ENCODE measurements at regions not wholly inside any gene's neighbourhood (a gene's known extent, or its start where the extent isn't known, plus 50 kb on each side); places are given as distances from the start of the nearest gene placed in this dataset.

DNA sequence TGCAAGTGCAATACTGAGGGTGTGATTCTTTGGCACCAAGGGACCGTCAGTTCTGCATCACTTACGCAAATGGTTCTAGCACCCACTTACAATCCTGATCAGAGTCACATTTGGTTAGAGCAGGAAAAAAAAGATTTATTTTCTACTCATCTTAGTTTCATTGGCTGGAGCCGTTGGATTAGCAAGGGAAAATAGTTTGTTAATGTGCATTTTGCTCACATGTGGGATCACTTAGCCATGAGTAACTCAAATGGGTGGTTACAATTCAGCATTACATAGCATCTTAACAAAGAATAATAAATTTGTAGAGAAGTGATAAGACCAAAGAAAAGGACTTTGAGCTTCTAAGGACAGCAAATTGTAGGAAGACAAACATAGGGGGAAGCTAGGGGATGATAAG is 216.9 kb downstream of the AUH start:
- H3K4me1 Mint-ChIP-seq (ENCODE audit: unreplicated experiment) = peaks cover 19% of the 10 kb centered on the region
- no peak for DNase-seq (ENCODE audit: extremely low spot score, unreplicated experiment)
- TF ChIP-seq, protein P1, sequence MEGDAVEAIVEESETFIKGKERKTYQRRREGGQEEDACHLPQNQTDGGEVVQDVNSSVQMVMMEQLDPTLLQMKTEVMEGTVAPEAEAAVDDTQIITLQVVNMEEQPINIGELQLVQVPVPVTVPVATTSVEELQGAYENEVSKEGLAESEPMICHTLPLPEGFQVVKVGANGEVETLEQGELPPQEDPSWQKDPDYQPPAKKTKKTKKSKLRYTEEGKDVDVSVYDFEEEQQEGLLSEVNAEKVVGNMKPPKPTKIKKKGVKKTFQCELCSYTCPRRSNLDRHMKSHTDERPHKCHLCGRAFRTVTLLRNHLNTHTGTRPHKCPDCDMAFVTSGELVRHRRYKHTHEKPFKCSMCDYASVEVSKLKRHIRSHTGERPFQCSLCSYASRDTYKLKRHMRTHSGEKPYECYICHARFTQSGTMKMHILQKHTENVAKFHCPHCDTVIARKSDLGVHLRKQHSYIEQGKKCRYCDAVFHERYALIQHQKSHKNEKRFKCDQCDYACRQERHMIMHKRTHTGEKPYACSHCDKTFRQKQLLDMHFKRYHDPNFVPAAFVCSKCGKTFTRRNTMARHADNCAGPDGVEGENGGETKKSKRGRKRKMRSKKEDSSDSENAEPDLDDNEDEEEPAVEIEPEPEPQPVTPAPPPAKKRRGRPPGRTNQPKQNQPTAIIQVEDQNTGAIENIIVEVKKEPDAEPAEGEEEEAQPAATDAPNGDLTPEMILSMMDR (IDR thresholded peaks at IDR 0.05) = no peak
- H3K36me3 Mint-ChIP-seq (ENCODE audit: unreplicated experiment) = peaks cover 2% of the 10 kb centered on the region
- no peak overlapping the region for H3K4me3 Mint-ChIP-seq (ENCODE audit: unreplicated experiment)
- H3K9me3 Mint-ChIP-seq (ENCODE audit: unreplicated experiment) = peaks cover 3% of the 10 kb centered on the region
- no peak overlapping the region for H3K27ac Mint-ChIP-seq (ENCODE audit: unreplicated experiment)
- H3K27me3 Mint-ChIP-seq (ENCODE audit: unreplicated experiment) = no peaks in the 10 kb centered on the region

DNA sequence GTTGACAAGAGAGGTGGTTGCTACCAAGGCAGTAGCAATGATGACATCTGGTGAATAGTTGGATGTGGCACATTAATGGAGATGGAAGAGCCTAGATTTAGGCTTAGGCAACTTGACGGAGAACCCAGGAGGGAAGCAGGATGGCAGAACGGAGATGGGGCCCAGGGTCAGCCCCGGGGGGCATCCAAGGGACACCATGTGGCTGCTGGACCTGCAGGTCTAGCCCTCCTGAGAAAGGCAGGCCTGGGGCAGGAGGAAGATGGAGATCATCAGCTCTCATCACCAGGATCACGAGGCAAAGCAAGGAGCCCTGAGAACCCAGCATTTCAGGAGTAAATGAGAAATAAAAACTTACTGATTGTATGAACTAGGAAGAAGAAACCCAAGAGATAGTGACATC is 216.2 kb downstream of the AUH start:
- TF ChIP-seq, protein P1 (IDR thresholded peaks at IDR 0.05) = no peak
- Mint-ChIP-seq H3K36me3 (ENCODE audit: unreplicated experiment) (peaks cover 2% of the 10 kb centered on the region), H3K4me3 (ENCODE audit: unreplicated experiment) (no peak overlapping the region), H3K27me3 (ENCODE audit: unreplicated experiment) (no peaks in the 10 kb centered on the region), H3K4me1 (ENCODE audit: unreplicated experiment) (peaks cover 24% of the 10 kb centered on the region), H3K27ac (ENCODE audit: unreplicated experiment) (no peak overlapping the region), H3K9me3 (ENCODE audit: unreplicated experiment) (peaks cover 8% of the 10 kb centered on the region)
- no peak for DNase-seq (ENCODE audit: extremely low spot score, unreplicated experiment)

DNA sequence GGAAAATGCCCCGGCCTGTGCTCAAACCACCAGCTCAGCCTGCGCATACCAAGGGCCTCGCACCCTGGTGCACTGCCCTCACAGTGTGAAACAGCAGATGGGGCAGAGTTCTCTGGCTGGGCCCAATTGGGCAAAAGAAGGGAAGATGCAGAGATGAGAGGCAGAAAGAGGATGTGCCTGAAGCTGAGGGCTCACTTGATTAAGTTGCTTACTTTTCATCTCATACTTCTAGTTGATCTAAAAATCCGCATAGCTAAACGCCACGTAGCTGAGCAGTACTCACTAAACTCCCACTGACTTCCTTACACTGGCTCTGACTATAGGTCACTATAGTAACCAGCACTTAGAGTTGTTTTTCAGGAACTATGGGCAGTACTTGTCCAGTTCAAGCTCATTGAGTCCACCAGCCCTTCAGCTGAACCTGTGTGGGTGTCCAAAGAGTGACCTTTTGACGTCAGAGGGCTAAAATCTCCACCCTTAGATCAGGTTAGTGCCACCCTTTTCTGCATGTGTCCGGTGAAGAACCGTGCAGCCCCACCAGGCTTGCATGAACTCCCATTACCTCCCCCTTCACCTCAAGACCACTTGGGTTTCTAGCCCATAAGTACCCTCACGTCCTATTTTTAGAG is 215.2 kb downstream of the AUH start:
- no peak for DNase-seq (ENCODE audit: extremely low spot score, unreplicated experiment)
- Mint-ChIP-seq H3K27ac (ENCODE audit: unreplicated experiment) (no peak overlapping the region), H3K4me3 (ENCODE audit: unreplicated experiment) (no peak overlapping the region), H3K4me1 (ENCODE audit: unreplicated experiment) (peaks cover 34% of the 10 kb centered on the region), H3K9me3 (ENCODE audit: unreplicated experiment) (peaks cover 9% of the 10 kb centered on the region), H3K36me3 (ENCODE audit: unreplicated experiment) (peaks cover 2% of the 10 kb centered on the region), H3K27me3 (ENCODE audit: unreplicated experiment) (no peaks in the 10 kb centered on the region)
- TF ChIP-seq, protein P1 (IDR thresholded peaks at IDR 0.05) = no peak

DNA sequence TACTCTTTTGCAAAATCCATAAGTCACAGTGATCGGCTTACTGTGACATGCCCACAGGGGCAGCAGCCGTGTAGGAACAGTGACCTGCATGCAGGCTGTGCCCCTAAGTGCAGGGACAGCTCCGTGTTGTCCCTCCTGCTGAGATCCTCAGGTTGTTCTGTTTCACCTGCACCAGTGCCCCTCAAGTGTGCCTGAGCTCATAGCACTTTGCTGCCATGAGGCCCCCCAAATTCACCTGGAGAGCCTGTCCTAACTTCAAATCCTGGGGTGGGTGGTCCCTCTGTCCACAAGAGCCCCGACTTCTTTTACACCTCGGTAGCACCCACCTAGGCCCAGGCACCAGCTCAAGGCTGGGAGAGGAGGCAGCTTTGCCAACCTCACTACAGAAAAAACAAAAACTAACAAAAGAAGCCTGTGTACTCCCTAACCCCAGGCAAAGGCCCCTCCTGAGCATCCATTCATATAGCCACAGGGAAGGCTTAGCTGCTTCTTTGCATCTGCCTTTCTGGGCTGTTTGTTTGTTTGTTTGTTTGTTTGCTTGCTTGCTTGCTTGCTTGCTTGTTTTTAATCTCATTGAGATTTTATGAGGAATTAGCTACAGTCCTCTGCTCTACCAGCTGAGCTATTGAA is 214.5 kb downstream of the AUH start:
- Mint-ChIP-seq H3K4me3 (ENCODE audit: unreplicated experiment) (no peak overlapping the region), H3K4me1 (ENCODE audit: unreplicated experiment) (peaks cover 40% of the 10 kb centered on the region), H3K27me3 (ENCODE audit: unreplicated experiment) (no peaks in the 10 kb centered on the region), H3K9me3 (ENCODE audit: unreplicated experiment) (peaks cover 9% of the 10 kb centered on the region), H3K27ac (ENCODE audit: unreplicated experiment) (no peak overlapping the region), H3K36me3 (ENCODE audit: unreplicated experiment) (peaks cover 2% of the 10 kb centered on the region)
- no peak for DNase-seq (ENCODE audit: extremely low spot score, unreplicated experiment)
- TF ChIP-seq, protein P1 (IDR thresholded peaks at IDR 0.05) = no peak

DNA sequence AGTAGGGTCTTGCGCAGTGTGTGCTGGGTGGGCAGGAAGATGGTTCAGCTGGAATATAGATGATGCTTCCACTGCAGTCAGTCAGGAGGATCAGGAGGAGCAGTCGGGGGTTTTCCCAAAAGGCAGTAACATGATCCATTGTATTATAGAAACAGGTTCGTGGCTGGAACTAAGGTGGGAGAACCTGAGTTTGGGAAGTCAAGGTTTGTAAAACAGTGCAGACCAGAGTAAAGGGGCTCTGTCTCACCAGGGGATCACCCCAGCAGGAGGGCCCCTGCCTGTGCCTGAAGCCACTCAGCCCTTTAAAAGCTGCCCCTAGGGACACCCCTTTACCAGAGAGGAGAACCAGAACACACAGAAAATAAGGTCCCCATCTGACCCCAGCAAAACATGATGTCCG is 213.4 kb downstream of the AUH start:
- no peak overlapping the region for H3K4me3 Mint-ChIP-seq (ENCODE audit: unreplicated experiment)
- H3K4me1 Mint-ChIP-seq (ENCODE audit: unreplicated experiment) = peaks cover 37% of the 10 kb centered on the region
- DNase-seq (ENCODE audit: extremely low spot score, unreplicated experiment) = no peak
- H3K36me3 Mint-ChIP-seq (ENCODE audit: unreplicated experiment) = peaks cover 2% of the 10 kb centered on the region
- no peaks in the 10 kb centered on the region for H3K27me3 Mint-ChIP-seq (ENCODE audit: unreplicated experiment)
- H3K9me3 Mint-ChIP-seq (ENCODE audit: unreplicated experiment) = peaks cover 9% of the 10 kb centered on the region
- no peak overlapping the region for H3K27ac Mint-ChIP-seq (ENCODE audit: unreplicated experiment)
- TF ChIP-seq, protein P1 (IDR thresholded peaks at IDR 0.05) = no peak
